PC-3 (cell line): ENCODE measurements at regions not wholly inside any gene's neighbourhood (a gene's known extent, or its start where the extent isn't known, plus 50 kb on each side); places are given as distances from the start of the nearest gene placed in this dataset.
A peak's percentile ranks its signal among the peaks of the same experiment; 100 is the strongest.

Source experiments
- ATAC-seq: fragments of 200-7000 bp; cut with Tn5 transposase; 2 replicates; pipeline ENCODE4 v1.9.1; 2020; ENCODE audit warnings: mild to moderate bottlenecking, moderate library complexity
- BruUV-seq: library from RNA; stranded (reverse); fragments of 400-500 nt; replicated peaks from 2 replicates; lab custom pipeline; 2021; lab: Mats Ljungman, UMichigan
- CTCF ChIA-PET: fragments of 300-600 bp; sonication (Branson Sonifier 250); formaldehyde crosslinking; loops from one replicate; lab custom pipeline; 2022; ENCODE audit warnings: antibody characterized with exemption; lab: Charles Lee
- POLR2A ChIA-PET: fragments of 300-600 bp; sonication (Branson Sonifier 250); formaldehyde crosslinking; loops from one replicate; lab custom pipeline; 2022; ENCODE audit warnings: antibody characterized with exemption; ENCODE audit not compliant: unreplicated experiment; lab: Charles Lee
- DNase-seq: peaks from one replicate; pipeline ENCODE4 v3.0.0-alpha.2; 2015
- H2AFZ ChIP-seq: fragments of 300-600 bp; sonication (generic); 2 replicates; pipeline ENCODE4 v1.6.0; 2016; ENCODE audit warnings: antibody characterized with exemption, low read length
- H3F3A ChIP-seq: fragments of 300-600 bp; sonication (generic); one replicate; pipeline ENCODE4 v1.6.0; 2017; ENCODE audit warnings: antibody characterized with exemption, low read length, control low read depth, mild to moderate bottlenecking; ENCODE audit not compliant: unreplicated experiment
- H3K27ac ChIP-seq: fragments of 300-600 bp; sonication (generic); 2 replicates; pipeline ENCODE4 v1.5.1; 2016; ENCODE audit warnings: mild to moderate bottlenecking, low read length
- H3K27me3 ChIP-seq: fragments of 300-600 bp; sonication (generic); 2 replicates; pipeline ENCODE4 v1.6.1; 2016; ENCODE audit warnings: low read length, mixed read lengths
- H3K36me3 ChIP-seq: fragments of 300-600 bp; sonication (generic); 2 replicates; pipeline ENCODE4 v1.6.1; 2016; ENCODE audit warnings: low read depth, mixed run types, low read length, mixed read lengths
- H3K4me1 ChIP-seq: fragments of 300-600 bp; sonication (generic); 2 replicates; pipeline ENCODE4 v1.5.1; 2016; ENCODE audit warnings: low read length; ENCODE audit not compliant: insufficient read depth
- H3K4me2 ChIP-seq: fragments of 300-600 bp; sonication (generic); 2 replicates; pipeline ENCODE4 v1.6.0; 2016; ENCODE audit warnings: low read length
- H3K4me3 ChIP-seq: fragments of 300-600 bp; sonication (generic); 2 replicates; pipeline ENCODE4 v1.5.1; 2016; ENCODE audit warnings: mild to moderate bottlenecking, low read length, mixed read lengths
- H3K79me2 ChIP-seq: fragments of 300-600 bp; sonication (generic); 2 replicates; pipeline ENCODE4 v1.6.1; 2017; ENCODE audit warnings: low read length, mixed read lengths
- H3K9ac ChIP-seq: fragments of 300-600 bp; sonication (generic); 2 replicates; pipeline ENCODE4 v1.6.0; 2016; ENCODE audit warnings: mild to moderate bottlenecking, low read length
- H3K9me2 ChIP-seq: fragments of 300-600 bp; sonication (generic); replicated peaks from 2 replicates; pipeline ENCODE4 v1.6.1; 2016; ENCODE audit warnings: mixed run types, low read length, mixed read lengths
- H3K9me3 ChIP-seq: fragments of 300-600 bp; sonication (generic); 2 replicates; pipeline ENCODE4 v1.6.1; 2016; ENCODE audit warnings: low read length, mixed read lengths
- H4K20me1 ChIP-seq: fragments of 300-600 bp; sonication (generic); 2 replicates; pipeline ENCODE4 v1.6.1; 2016; ENCODE audit warnings: low read length, mixed read lengths
- EZH2 ChIP-seq: fragments of 300-600 bp; sonication (generic); IDR thresholded peaks from one replicate; pipeline ENCODE4 v1.6.1; 2017; ENCODE audit warnings: antibody characterized with exemption, mild to moderate bottlenecking, low read length; ENCODE audit not compliant: unreplicated experiment
- EZH2phosphoT487 ChIP-seq: fragments of 300-600 bp; sonication (generic); IDR thresholded peaks from 2 replicates; pipeline ENCODE4 v1.6.1; 2018; ENCODE audit warnings: mild to moderate bottlenecking, antibody characterized with exemption, low read length, borderline replicate concordance
- intact Hi-C: fragments of 100-400 bp; cut with micrococcal nuclease; formaldehyde crosslinking; loops from 2 replicates; pipeline ENCODE4 v1.9.0; 2023
- TF ChIP-seq, protein P1 (sequence below): fragments of 300-600 bp; sonication (generic); conservative IDR thresholded peaks from 2 replicates; pipeline ENCODE4 v1.5.1; 2017; ENCODE audit warnings: antibody characterized with exemption, low read depth, mild to moderate bottlenecking, low read length

DNA sequence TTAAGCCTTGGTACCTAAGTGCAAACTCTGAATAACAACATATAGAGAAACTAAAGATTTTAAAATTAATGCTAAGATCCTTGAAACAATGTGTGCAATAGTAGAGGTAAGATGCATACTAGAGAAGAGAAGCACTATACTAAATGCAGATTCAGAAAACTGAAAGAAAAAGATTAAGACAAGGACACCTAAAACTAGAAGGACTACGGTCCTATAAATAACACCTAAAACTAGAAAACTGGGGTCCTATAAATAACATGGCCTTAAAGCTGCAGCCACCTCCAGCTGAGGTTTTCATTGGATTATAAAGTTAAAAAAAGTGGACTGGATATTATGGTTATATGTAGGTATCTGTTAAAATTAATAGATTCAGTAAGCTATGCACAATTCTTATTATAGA, 320.9 kb downstream of the IPMK start:
- no peak overlapping the region for H3K4me2 ChIP-seq
- H2AFZ ChIP-seq: no peak overlapping the region
- no peak for TF ChIP-seq EZH2
- TF ChIP-seq, protein P1, sequence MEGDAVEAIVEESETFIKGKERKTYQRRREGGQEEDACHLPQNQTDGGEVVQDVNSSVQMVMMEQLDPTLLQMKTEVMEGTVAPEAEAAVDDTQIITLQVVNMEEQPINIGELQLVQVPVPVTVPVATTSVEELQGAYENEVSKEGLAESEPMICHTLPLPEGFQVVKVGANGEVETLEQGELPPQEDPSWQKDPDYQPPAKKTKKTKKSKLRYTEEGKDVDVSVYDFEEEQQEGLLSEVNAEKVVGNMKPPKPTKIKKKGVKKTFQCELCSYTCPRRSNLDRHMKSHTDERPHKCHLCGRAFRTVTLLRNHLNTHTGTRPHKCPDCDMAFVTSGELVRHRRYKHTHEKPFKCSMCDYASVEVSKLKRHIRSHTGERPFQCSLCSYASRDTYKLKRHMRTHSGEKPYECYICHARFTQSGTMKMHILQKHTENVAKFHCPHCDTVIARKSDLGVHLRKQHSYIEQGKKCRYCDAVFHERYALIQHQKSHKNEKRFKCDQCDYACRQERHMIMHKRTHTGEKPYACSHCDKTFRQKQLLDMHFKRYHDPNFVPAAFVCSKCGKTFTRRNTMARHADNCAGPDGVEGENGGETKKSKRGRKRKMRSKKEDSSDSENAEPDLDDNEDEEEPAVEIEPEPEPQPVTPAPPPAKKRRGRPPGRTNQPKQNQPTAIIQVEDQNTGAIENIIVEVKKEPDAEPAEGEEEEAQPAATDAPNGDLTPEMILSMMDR: no peak
- no peak for TF ChIP-seq EZH2phosphoT487
- H3K27me3 ChIP-seq: no peaks in the 10 kb centered on the region
- DNase-seq: no peak
- no peak overlapping the region for H3K27ac ChIP-seq
- H3K9ac ChIP-seq: no peak overlapping the region
- ATAC-seq: no peak
- no peaks in the 10 kb centered on the region for H3K36me3 ChIP-seq
- no peaks in the 10 kb centered on the region for H3K9me3 ChIP-seq
- no TSS peak for BruUV-seq
- no peaks in the 10 kb centered on the region for H4K20me1 ChIP-seq
- no peaks in the 10 kb centered on the region for H3F3A ChIP-seq
- no peaks in the 10 kb centered on the region for H3K9me2 ChIP-seq
- no peak overlapping the region for H3K4me3 ChIP-seq
- POLR2A ChIA-PET: no interaction called here
- no peaks in the 10 kb centered on the region for H3K4me1 ChIP-seq
- CTCF ChIA-PET: no interaction called here
- intact Hi-C loops: no loop called here
- H3K79me2 ChIP-seq: no peaks in the 10 kb centered on the region

DNA sequence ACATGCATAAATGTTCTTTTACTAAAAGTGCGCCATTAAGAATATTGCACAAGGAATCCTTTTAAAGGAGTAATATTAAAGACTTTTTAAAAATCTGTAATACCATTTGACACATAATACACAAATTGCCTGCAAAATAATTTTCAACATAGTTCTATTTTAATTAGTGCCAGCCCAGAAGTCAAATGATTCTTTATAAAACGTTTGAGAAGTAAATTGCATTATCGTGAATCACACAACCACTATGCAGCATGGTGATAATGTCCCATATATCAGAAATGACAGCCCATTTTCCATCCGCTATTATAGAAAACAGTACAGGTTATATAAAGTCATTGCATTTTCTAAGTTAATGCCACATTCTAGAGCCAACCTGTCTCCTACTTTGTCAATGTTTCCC, 324.0 kb downstream of the IPMK start:
- POLR2A ChIA-PET: no interaction called here
- DNase-seq (no peak), ATAC-seq (no peak)
- CTCF ChIA-PET: no interaction called here
- no peak overlapping the region for H3K4me3 ChIP-seq
- intact Hi-C loops: no loop called here
- H4K20me1 ChIP-seq: no peaks in the 10 kb centered on the region
- no peaks in the 10 kb centered on the region for H3K9me2 ChIP-seq
- no TSS peak for BruUV-seq
- no peaks in the 10 kb centered on the region for H3K27me3 ChIP-seq
- no peaks in the 10 kb centered on the region for H3K79me2 ChIP-seq
- H2AFZ ChIP-seq: no peak overlapping the region
- no peak overlapping the region for H3K27ac ChIP-seq
- H3F3A ChIP-seq: no peaks in the 10 kb centered on the region
- TF ChIP-seq, protein P1: no peak
- TF ChIP-seq EZH2 (no peak), EZH2phosphoT487 (no peak)
- H3K9me3 ChIP-seq: no peaks in the 10 kb centered on the region
- no peak overlapping the region for H3K4me2 ChIP-seq
- no peaks in the 10 kb centered on the region for H3K36me3 ChIP-seq
- no peak overlapping the region for H3K9ac ChIP-seq
- no peaks in the 10 kb centered on the region for H3K4me1 ChIP-seq

DNA sequence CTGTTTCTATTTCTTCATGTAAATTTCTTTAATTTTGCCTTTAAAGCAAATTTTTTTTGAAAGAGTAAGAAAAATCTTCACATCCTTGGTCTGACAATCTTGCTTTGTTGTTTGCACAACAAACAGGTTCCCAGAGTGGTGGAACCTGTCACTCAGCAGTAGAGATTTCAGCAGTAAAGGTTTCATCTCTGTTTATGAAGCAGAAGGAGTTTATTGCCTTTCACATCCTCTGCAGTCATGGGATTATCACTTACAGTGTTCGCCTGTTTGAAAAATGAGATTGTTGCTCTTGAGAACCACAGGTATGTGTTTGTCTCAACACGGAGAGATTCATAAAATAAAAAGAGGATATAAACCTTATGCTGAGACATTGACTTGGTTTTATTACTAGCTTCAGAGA, 342.6 kb downstream of the IPMK start:
- no peaks in the 10 kb centered on the region for H3K36me3 ChIP-seq
- ChIA-PET CTCF (no interaction called here), POLR2A (no interaction called here)
- H3K27me3 ChIP-seq: no peaks in the 10 kb centered on the region
- no peak overlapping the region for H3K4me3 ChIP-seq
- DNase-seq: peak; percentile 89
- H3K4me1 ChIP-seq: peaks cover 26% of the 10 kb centered on the region
- H4K20me1 ChIP-seq: no peaks in the 10 kb centered on the region
- intact Hi-C loops: loop anchor here (1.0 kb wide), 1 partner anchor 39 kb away; no protein-coding TSS in a partner anchor
- no peak overlapping the region for H3K9ac ChIP-seq
- peak; percentile 90 for ATAC-seq
- no peaks in the 10 kb centered on the region for H3K79me2 ChIP-seq
- no peaks in the 10 kb centered on the region for H3K9me2 ChIP-seq
- peak overlapping the region; percentile 22 for H3K4me2 ChIP-seq
- no peaks in the 10 kb centered on the region for H3F3A ChIP-seq
- peak overlapping the region; percentile 29 for H3K27ac ChIP-seq
- no peak overlapping the region for H2AFZ ChIP-seq
- no TSS peak for BruUV-seq
- no peaks in the 10 kb centered on the region for H3K9me3 ChIP-seq
- TF ChIP-seq, protein P1: no peak
